NCI-H226 (cell line): ENCODE measurements at regions not wholly inside any gene's neighbourhood (a gene's known extent, or its start where the extent isn't known, plus 50 kb on each side); places are given as distances from the start of the nearest gene placed in this dataset.

Experiments used
- DNase-seq: peaks from one replicate; pipeline ENCODE4 v3.0.0-alpha.2; 2015

DNA sequence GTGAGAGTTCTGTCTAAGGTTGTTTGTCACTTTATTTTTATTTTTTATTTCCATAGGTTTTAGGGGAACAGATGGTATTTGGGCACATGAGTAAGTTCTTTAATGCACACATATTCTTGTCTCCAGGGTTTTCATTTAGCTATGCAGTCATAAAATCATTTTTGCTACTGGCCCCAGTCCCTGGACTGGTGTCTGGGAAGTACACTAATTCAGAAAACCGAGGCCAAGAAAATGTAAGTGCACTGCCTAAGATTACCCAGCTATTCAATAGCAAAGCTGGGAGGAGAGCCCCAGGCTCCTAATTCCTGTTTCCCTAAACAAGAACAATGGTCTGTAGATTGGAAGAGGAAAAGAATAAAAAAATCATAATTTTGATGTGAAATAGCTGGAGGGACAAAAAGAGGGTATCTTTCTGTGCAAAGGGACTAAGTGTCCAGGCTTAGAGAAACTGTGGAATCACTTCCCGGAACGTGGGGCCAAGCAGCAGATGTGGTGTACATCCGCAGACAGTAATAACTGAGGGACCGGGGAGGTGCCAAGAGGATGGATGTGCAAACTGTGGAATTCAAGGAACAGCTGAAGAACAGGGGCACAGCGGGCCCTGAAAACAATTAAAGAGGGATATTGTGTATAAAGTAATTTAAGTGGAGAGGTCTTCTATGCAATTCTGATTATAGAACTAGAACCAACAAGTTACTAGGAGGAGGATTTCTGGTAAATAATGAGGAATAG lies 236.3 kb downstream of the ACKR3 start:
- no peak for DNase-seq

DNA sequence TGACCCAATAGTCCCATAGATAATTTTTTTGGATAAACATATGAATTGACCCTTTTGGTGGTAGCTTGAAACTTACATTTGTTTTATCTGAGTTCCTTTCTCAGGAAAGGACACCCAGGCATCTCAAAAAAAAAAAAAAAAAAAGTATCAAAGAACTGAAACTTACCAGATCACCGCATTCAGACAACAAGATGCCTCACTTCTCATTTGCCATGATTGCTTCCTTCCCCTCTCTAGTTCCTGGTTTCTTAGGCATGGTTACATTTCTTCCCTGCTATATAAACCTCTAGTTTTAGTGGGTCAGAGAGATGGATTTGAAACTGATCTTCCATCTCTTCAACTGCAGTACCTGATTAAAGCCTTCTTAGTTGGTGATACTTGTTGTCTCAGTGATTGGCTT lies 240.1 kb downstream of the ACKR3 start:
- no peak for DNase-seq

DNA sequence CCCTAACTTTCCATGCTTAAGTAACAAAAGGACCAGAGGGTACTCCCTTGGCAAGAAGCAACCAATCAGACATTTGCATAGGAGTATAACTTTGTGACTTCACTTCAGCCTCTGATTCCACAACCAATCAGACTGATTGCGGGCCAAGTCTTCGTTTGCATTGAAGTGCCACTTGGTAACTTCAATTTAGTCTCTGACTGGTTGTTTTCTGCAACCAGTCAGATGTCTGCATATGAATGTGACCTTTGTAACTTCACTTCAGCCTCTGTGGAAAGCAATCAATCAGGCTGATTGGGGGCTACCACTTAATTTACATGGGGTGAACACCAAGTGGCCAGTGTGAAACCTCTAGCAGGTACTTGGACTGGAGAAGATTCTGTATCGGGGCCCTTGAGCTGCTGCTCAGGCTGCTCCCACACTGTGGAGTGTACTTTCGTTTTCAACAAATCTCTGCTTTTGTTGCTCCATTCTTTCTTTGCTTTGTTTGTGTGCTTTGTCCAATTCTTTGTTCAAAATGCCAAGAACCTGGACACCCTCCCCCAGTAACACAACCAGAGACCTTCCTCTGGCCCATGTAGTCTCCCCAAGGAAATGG lies 241.5 kb downstream of the ACKR3 start:
- DNase-seq: no peak

DNA sequence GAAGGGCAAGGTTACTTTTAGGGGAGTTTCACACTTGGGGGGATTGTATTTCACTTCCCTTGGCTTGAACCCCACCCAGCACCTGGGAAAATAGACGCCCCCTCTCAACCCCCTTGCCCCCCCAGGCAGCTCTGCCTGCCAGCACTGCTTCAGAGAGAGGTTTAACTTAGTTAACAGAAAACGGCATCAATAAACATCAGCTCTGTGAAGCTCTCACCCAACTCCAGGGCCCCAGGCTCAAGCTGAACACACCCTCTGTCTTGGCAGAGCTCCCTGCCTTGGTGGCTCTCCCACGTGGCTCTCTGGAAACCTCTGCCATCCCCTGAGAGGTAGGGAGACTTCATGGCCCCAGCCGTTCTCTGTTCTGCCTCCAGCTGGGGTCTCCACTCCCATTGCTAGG lies 244.1 kb downstream of the ACKR3 start:
- DNase-seq: no peak

DNA sequence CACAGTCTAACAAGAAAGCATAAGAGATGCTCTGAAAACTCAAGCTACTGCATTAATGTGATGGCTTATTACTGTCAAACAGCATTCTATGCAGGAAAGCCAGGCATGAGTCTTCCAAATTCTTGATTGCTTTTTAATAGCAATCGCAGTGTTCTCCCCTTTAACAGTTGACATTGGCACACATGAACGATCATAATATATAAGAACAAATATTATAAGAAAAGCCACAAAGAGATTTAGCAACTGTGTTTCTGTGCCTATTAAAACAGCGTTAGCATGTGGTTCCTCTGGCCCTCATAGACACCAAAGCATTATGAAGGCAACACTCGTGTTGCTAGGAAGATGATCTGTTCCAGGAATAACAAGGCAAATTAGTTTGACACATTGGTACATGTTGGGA lies 245.0 kb downstream of the ACKR3 start:
- no peak for DNase-seq

DNA sequence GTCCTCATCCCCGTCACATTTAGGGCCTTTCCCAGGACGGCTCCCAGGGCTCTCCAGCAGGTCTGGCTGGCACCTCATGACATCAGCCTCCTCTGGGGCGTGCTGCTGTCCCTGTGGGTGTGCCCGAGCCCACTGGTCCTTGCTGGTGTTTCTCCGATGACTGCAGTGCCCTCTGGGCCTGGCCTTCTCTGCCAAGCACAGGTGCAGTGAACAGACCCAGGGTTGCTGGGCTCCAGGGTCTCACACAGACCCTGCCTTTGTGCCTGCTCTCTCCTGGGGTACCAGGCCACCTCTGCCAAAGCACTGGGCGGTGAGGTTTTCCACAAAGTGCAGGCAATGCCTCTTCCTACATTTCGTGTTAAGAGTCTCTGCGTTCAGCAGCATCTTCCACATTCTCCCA lies 246.1 kb downstream of the ACKR3 start:
- DNase-seq: no peak

DNA sequence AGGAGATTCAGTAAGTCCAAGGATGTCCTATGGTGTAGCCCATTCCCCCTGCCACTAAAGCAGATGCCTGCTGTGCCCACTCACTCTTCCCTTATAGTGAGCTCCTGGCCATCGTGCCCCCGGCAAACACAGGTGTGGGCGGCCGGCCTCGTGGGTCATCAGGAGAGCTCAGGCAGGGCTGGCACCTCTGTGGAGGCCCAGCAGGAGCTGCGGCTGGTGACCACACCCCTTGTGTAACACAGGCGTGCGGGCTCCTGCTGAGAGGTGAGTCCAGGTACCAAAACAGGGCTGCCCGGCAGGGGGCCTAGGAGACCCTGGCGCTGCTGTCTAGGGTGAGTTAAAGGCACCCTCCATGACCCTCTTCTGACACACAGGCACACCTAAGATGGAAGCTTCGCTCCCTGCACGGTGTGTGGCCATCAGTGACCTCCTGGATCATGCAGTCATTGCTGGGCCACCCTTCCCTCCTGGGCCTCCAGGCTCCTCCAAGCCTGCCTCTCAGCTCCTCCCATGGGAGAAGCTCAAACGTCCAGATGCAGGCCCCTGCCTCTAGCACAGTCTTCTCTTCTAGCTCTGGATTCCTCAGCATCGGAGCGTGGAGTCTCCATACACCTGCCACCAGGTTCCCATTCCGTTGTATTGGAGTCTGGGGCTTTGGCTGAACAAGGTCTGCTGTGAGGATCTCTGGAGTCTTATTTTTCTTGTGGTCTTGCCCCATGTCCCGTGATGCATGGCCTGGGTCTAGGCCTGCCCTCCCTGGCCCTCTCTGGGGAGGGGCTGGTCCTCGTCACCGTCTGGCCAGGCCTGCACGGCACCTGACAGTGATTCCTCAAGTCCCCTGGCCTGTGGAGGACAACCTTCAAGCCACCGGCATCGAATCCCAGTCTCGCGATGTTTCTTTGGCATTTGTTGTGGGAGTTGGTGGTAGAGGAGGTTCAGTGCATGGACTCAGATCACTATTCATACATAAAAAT lies 246.9 kb downstream of the ACKR3 start:
- DNase-seq: no peak

DNA sequence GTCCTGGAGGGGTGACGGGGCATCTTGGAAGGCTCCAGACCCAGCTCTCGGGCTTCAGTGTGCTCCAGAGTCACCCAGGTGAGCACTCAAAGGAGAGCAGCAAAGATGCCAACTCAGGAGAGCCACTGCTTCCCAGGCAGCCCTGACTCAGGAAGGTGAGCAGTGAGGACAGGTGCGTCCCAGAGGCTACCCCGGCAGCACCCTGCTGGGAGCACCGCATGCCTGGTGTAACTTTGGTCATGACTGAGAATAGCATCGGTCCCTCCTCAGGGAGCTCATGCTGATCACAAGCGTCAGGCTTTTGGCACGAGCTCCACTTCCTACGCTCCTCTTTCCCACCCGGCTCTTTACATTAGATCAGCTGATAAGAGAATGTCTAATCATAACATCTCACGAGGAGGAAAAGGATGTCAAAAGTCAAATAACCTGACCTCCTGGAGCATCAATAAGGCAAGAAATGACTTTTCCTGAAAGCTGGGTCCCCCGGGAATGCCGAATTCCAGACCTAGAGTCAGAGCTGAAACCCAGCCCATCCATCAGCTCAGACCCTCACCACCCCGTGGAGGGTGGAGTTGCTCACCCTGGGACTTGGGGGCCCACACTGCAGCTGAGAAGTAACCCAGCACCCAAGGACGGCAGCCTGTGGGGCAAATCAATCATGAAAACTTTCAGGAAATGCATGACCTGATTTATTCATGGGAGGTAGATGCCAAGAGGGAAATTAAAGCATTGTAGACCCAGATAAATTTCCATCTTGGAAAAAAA lies 248.8 kb downstream of the ACKR3 start:
- DNase-seq: no peak

DNA sequence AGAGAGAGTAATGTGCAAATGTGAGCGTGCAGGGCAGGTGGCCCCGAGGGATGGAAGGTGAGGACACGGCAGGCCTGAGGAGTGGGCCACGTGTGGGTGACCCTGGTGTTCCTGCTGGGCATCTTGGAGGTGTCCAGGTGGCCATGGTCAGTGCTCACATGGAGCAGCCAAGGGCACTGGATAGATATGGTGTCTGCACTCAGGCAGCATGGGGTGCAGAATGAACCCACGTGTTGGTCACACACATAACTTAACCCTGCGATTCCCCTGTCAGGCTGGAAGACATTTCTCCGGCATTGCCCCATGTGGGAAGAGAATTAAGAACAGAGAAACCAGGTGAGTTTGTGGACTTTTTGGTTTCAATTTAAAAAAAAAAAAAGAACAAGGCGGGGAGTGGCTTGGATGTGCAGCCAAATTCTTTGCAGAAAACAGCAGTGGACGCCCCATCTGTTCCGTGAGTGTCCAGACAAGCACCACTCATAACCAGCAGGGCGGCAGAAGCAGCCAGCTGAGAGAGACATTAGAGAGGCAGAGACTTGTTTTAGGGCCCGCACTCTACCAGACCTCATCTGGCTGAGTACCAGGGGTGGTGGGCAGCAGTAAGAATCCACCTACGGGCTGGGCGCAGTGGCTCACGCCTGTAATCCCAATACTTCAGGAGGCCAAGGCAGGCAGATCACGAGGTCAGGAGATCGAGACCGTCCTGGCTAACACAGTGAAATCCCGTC lies 249.8 kb downstream of the ACKR3 start:
- DNase-seq: no peak

DNA sequence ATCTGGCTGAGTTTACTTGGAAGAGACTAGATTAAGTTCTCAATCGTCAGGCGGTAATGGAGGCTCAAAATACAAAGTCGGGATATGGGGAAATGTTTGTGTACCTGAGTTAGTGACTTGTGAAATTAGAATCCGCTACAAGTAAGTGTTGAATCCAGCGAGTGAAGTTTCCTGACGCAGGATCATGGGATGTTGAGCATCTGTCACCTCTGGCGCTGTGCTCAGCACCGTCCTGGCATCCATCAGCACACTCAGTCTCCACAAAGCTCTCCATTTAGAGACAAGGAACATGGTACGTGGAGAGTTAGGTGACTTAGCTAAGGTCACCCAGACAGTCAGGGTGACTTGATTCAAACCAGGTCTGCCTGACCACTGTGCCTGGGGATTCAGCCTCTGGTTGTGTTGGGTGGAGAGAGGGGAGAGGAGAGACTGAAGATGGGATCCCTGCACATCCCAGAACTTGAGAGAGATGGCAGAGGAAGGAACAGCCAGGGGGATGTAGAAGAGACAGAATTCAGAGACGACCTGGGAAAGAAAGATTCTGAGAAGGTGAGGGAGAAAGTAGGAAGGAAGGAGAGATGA lies 251.2 kb downstream of the ACKR3 start:
- DNase-seq: no peak

DNA sequence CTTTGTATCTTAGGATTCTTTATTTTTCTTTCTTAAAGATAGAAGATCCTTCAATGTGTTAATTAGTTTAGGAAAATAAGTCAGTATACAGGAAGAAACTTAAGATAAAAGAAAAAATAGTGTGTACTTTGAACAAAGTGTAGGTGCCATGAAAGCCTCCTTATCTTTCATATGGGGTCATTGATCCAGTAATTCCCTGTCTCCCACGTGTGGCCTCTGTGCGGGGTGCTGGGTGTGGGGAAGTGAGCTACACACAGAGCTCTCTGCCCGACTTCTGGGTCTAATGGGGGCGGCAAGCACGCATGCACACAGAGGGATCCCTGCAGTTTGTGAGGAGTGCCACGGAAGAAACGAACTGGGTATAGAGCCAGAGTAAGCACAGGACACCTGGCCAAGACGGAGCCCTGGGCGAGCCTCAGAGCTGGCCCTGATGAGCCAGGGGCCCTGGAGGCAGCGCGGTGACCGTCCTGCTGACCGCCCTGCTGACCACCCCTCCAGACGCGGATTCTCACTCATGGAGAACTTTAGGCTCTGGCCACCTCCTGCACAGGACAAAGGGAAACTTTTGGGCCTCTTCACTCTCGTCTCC lies 253.5 kb downstream of the ACKR3 start:
- no peak for DNase-seq

DNA sequence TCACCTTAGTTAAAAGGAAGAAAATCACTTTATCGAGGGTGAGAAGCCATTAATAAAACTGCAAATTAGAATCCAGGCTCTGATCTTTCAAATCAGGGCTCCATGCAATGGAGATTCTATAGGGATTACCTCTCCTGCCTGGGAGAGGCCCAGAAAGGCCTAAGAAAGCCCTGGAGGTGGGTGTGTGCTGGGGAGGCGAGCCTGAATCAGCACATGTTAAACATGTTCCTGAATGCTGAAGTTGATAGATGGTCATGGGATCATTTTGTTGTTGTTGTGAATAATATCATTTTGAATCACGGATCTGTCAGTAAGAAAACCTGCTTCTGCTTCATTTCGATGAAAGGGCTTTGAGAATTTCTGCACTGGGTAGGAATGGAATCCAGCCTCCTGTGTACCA lies 254.3 kb downstream of the ACKR3 start:
- DNase-seq: no peak

DNA sequence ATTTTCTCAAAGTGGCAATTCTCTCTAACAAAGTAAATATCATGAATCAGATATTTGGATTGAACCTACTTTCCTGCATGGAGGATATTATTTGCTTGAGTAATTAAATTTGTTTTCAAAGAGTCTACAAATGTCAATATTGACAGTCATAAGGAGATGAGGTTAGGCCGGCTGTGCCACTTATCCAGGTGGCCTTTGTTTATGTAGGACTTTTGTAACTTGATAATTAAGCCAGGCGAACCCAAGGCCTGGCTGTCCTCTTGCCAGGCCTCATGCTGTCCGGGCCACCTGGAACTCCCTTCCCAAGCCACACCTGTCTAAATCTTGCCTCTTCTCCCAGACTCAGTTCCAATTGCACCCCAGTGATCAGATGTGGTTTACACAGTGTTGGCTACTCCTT lies 255.2 kb downstream of the ACKR3 start:
- no peak for DNase-seq

DNA sequence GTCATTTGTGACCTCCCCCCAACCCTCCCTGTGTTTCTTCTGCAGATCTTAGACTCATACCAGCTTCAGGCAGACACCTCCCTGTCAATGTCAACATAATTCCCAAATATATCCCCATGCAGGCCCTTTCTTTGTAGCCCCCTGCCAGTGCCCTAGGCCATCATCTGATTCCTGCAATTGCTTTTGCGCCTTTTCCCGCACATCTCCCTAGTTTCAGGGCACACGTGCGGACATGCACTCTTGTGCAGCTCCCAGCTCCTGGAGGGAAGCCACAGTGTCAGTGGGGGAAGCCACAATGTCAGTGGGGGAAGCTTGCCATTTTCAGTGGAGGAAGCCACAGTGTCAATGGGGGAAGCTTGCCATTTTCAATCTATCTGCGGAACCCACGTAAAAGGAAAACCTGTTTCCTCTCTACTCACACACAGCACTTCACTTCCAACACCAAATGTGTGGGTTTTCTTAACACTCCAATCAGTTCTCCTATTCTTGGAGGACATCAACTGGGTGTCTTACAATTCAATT lies 256.4 kb downstream of the ACKR3 start:
- no peak for DNase-seq

DNA sequence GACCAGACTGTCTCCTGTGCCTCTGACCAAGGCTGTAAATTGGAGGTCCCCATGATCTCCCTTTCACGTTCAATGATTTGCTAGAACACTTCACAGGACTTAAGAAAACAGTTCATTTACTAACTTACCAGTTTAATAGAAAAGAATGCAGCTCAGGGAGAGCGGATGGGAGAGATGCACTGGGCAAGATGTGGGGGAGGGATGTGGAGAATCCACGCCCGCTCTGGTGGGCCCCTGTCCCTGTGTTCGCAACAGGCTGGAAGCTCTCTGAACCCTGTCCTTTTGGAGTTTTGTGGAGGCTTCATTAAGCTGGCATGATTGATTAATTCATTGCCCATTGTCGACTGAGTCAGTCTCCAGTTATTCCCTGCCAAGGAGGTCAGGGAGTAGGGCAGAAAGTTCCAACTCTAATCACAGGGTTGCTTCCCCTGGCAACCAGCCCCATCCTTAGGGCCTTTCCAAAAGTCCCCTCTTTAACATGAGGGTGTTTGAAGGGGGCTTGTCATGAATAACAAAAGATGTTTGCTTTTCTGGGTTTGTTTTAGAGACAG lies 257.1 kb downstream of the ACKR3 start:
- DNase-seq: no peak

DNA sequence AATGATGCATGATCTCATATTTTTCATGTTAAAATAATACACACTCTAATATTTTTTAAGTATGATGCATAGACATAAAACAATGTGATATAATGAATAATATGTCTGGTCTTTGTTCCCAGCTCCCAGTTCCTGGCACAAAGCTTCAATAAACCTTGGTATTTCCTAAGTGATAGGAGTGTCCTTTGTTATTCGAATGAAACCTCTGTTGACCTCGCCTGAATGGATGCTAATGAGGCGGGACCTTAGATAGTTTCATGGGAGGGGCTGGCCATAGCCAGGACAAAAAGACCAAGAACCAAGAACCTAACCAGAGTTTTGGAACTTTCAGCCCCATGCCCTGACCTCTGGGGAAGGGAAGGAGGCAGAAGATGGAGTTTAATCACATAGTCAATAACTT lies 257.7 kb upstream of the COPS8 start:
- no peak for DNase-seq

DNA sequence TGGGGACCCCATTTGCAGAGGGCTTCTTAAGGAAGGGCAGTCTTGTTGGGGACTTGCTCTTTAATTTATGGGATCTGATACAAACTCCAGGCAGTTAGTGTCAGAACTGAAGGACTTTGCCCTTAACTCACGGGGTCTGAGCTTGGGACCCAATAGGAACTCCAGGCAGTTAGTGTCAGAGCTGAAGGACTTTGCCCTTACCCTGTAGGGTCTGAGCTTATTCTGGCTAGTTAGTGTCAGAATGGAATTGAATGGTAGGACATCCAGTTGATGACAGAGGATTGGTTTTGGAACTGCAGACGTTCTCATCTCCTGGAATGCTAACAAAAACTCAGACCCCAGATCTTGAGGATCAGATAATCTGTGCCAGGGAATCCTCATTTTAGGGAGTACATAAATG lies 256.9 kb upstream of the COPS8 start:
- no peak for DNase-seq

DNA sequence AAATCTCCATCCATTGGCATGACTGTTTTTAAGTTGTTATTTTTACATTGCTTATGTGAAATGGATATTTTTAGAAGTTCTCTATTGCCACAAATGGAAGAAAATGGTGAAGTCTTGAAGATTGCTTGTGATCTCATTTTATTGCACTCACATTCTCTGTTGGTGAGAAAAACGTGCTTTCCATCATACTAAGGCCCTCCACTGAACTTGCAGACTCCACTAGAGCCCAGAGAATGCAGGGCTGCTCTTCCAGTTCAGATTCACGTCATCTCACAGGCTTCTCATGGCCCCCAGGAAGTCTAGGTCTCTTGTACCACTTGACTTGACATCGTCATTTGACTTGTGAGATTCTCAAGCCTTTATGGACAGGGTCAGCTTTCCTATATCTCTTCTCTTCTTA lies 254.8 kb upstream of the COPS8 start:
- DNase-seq: no peak

DNA sequence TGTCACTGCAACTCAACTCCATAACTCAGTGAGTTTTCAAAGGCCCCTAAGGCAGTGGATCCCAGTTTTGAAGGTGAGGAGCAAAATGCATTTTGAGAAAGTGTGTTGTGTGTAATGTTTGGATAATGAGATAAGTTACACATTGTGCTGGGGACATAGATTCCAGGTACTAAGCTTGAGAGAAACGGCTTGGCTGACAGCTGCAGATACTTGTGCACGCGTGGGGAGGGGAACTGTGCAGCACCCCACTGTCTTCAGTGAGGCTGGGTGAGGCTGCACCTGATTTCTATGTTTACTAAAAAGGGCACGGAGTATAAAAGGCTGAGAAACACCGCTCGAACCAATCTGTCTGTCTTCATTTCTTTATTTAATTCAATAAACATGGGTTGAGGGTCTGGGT lies 254.0 kb upstream of the COPS8 start:
- DNase-seq: no peak

DNA sequence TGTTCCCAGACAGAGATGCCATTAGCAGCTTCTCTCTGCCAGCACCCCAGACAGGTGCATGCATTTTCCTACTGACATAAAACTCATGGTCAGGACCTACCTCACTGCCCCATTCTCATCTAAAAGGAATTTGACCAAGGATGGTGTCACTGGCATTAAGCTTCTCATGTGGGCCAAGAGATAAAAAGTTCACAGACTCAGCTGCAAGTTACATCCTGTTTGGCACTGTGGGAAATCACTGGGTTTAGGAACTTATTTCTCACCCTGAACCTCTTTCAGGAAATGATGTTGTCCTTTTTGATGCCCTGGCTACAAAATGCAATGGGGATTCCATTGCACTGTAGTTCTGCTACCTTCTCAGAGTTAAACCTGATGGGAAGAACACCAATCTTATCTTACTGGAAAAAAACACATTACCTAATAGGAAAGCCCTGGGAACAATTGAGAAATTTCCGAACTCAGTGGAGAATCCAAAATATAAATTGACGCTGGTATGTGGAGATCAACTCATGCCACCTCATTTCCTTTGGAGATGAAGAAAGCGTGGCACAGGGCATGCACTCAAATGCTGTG lies 252.1 kb upstream of the COPS8 start:
- DNase-seq: peak; percentile 71

DNA sequence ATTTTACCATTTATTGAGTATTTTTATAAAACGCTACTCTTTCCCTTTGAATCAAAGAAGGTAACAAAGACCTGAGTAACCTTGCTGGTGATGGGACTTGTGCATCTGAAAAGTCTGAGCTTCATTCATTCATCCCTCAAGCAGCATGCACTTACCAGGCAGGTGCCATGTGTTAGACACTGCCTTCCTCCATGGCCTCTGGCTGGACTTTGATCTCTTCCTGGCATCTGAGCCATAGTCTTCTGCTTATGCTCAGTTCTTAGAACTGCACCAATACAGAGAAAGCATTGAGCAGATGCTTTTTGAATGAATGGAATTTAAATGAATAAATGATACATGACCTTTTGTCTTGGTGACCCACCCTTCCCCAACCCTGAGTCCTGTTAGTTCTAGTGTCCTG lies 251.4 kb upstream of the COPS8 start:
- DNase-seq: no peak
